C4-2B (cell line): ENCODE measurements at regions not wholly inside any gene's neighbourhood (a gene's known extent, or its start where the extent isn't known, plus 50 kb on each side); places are given as distances from the start of the nearest gene placed in this dataset.

ENCODE experiments used
- CTCF ChIP-seq: fragments of 450-650 bp; conservative IDR thresholded peaks from 2 replicates; pipeline ENCODE4 v1.5.1; 2017; ENCODE audit warnings: mild to moderate bottlenecking
- ZFX ChIP-seq: fragments of 450-650 bp; IDR thresholded peaks from 2 replicates; pipeline ENCODE4 v1.6.1; 2017

GRCh38 chr19:29285878-29286277 is 72.9 kb upstream of the UQCRFS1 start:
- TF ChIP-seq CTCF (no peak; the same call in 1 of the 2 replicates), ZFX (no peak)
